HFFc6 (cell line): ENCODE measurements at regions not wholly inside any gene's neighbourhood (a gene's known extent, or its start where the extent isn't known, plus 50 kb on each side); places are given as distances from the start of the nearest gene placed in this dataset.

Source experiments
- DNase-seq: peaks from one replicate; pipeline ENCODE4 v3.0.0-alpha.2; 2018
- H3K27ac Mint-ChIP-seq: 2 replicates; pipeline ENCODE4 v1.8.0; 2020; ENCODE audit warnings: mild to moderate bottlenecking, mixed read lengths
- H3K27me3 Mint-ChIP-seq: 2 replicates; pipeline ENCODE4 v1.8.0; 2021; ENCODE audit warnings: mild to moderate bottlenecking, moderate library complexity, mixed read lengths; ENCODE audit not compliant: insufficient read depth
- H3K36me3 Mint-ChIP-seq: 2 replicates; pipeline ENCODE4 v1.8.0; 2021; ENCODE audit warnings: low read depth, mixed read lengths
- H3K4me1 Mint-ChIP-seq: 2 replicates; pipeline ENCODE4 v1.8.0; 2020; ENCODE audit warnings: low read depth, mixed read lengths
- H3K4me3 Mint-ChIP-seq: 2 replicates; pipeline ENCODE4 v1.8.0; 2020; ENCODE audit warnings: mild to moderate bottlenecking, moderate library complexity, mixed read lengths
- H3K9me3 Mint-ChIP-seq: 2 replicates; pipeline ENCODE4 v1.8.0; 2020; ENCODE audit warnings: mild to moderate bottlenecking, mixed read lengths
- TF ChIP-seq, protein P1 (sequence below): fragments of 200-600 bp; sonication (generic); IDR thresholded peaks from 2 replicates; pipeline ENCODE4 v1.5.0; 2021; ENCODE audit warnings: antibody characterized with exemption, mild to moderate bottlenecking

DNA sequence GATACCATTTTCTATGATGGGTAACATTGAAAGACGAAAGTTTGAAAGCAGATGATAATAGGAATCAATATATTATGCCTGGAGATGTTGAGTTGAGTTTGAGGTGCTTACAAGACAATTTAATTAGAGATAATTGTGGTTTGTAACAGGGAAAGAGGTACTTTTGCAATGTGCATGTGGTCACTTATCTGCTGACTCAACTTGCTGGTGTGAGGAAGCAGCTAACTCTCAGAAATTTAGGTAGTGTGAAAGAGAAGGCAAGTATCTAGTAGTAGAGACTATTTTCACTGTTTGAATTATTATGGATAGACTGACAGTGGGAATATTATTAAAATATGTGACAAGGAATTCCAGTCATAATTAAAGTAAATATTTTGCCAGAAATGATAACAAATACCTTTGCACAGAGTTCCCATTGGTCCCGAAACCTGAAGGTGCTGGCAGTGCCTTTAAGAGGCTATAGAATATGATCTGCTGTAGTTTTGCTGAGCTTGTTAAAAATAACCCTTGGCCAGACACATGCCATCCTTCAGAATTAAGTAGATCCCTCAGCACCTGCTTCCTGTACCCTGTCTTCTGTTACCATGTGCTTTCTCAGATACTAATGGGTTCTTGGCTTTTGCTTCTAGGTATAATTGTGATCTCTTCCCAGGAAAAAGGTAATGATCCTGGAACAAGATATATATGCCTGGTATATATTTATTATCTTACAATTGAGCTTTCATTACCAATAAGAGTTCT, 315.9 kb downstream of the BCHE start:
- Mint-ChIP-seq H3K4me1 (no peaks in the 10 kb centered on the region), H3K36me3 (no peaks in the 10 kb centered on the region), H3K27ac (no peak overlapping the region), H3K27me3 (no peaks in the 10 kb centered on the region), H3K9me3 (peaks cover 30% of the 10 kb centered on the region), H3K4me3 (no peak overlapping the region)
- DNase-seq: no peak
- TF ChIP-seq, protein P1, sequence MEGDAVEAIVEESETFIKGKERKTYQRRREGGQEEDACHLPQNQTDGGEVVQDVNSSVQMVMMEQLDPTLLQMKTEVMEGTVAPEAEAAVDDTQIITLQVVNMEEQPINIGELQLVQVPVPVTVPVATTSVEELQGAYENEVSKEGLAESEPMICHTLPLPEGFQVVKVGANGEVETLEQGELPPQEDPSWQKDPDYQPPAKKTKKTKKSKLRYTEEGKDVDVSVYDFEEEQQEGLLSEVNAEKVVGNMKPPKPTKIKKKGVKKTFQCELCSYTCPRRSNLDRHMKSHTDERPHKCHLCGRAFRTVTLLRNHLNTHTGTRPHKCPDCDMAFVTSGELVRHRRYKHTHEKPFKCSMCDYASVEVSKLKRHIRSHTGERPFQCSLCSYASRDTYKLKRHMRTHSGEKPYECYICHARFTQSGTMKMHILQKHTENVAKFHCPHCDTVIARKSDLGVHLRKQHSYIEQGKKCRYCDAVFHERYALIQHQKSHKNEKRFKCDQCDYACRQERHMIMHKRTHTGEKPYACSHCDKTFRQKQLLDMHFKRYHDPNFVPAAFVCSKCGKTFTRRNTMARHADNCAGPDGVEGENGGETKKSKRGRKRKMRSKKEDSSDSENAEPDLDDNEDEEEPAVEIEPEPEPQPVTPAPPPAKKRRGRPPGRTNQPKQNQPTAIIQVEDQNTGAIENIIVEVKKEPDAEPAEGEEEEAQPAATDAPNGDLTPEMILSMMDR: no peak

DNA sequence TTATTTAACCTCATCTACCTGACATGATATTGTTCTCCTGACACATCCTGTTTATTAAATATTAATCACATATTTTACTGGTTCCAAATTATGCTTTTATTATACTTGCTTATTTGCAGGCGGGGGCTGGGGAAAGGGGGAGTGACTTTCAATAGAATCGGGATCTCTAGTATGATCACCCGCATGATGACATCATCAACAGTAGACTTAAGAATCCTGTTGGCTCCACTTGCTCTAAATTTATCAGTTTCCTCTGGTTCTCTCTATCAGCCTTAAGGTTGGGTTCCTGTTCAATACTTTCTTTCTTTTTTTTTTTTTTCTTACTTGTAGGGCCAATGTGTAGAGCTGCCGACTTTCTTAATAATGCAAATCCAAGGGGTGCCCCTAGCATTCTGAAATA, 317.5 kb downstream of the BCHE start:
- Mint-ChIP-seq H3K9me3 (peaks cover 24% of the 10 kb centered on the region), H3K27me3 (no peaks in the 10 kb centered on the region), H3K4me3 (no peak overlapping the region), H3K36me3 (no peaks in the 10 kb centered on the region), H3K27ac (no peak overlapping the region), H3K4me1 (no peaks in the 10 kb centered on the region)
- TF ChIP-seq, protein P1: no peak
- DNase-seq: no peak

DNA sequence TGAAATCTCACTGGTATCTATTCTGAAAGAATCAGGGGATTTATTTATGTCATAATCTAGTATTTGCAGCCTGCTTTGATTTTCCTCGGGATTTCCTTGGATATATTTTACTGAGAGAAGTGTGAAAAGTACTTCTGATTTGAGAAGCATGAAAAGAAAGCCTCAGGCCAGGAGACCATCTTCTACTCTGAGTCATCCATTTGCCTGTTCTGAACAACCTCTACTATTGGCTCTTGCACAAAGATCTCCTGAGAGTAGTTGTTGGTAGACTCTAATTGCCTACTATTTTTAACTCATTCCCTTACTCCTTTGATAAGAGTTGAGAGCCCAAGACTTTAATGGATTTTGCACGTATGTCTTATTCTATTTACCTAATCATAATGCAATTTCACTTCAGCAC, 318.9 kb downstream of the BCHE start:
- Mint-ChIP-seq H3K4me1 (no peaks in the 10 kb centered on the region), H3K4me3 (no peak overlapping the region), H3K9me3 (peaks cover 24% of the 10 kb centered on the region), H3K36me3 (no peaks in the 10 kb centered on the region), H3K27ac (no peak overlapping the region), H3K27me3 (no peaks in the 10 kb centered on the region)
- TF ChIP-seq, protein P1: no peak
- no peak for DNase-seq

DNA sequence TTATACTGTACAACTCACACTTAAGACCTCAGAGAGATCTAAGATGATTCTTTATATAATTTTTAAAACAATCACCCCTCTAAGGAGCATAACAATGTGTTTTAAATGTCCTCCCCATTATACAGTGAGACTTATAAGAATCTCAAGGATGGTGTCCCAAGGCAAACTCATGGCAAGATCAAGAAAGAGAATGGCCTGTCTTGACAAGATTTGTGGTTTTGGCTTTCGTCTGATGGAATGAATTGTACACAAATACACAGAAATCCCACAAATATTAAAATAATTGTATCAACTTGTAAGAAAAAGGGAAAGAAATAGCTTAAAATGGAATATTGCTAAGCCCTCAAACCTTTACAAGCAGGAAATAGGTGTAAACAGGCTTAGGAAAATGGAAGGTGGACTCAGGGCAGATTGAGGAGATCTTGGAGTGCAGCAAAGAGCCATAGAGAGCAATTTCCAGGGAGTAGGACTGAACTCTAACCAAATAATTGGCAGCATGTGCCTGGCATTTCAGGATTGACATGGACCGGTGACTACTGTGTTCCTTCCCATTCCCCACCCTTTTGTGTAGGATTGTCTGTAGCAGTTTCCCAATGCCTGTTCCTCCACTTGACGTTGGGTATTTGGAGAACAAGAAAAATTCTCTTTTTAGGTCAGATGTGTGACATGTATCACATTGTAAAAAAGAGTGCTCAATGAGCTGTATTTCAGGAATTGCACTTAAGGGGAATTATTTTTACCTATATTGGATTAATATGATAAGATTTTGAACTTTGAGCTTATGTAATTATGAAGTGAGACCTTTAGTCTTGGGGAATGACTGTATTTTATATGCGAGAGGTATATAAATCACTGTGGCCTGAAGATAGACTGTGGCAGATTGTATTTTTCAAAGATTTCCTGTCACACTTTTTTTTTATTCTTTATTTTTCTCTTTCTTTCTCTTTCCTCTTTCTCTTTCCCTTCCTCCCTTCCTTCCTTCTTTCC, 317.8 kb upstream of the SLITRK3 start:
- no peaks in the 10 kb centered on the region; the same call in 1 of the 2 replicates for H3K27me3 Mint-ChIP-seq
- no peak overlapping the region for H3K27ac Mint-ChIP-seq

DNA sequence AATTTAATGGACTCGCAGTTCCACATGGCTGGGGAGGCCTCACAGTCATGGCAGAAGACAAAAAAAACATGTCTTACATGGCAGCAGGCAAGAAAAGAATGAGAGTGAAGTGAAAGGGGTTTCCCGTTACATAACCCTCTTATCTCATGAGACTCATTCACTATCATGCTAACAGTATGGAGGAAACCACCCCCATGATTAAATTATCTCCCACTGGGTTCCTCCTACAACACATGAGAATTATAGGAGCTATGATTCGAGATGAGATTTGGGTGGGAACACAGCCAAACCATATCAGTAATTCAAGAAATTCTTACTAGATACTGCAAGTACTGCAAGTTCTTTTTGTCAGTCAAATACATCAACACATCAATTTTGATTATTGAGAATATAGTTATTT, 311.4 kb upstream of the SLITRK3 start:
- Mint-ChIP-seq H3K4me1 (no peaks in the 10 kb centered on the region), H3K27ac (no peak overlapping the region)
- TF ChIP-seq, protein P1: no peak

More for the DNA sequence above, 317.8 kb upstream of the SLITRK3 start:
- H3K36me3 Mint-ChIP-seq: no peaks in the 10 kb centered on the region
- no peak overlapping the region for H3K4me3 Mint-ChIP-seq
- DNase-seq: no peak
- H3K4me1 Mint-ChIP-seq: no peaks in the 10 kb centered on the region
- TF ChIP-seq, protein P1: no peak
- H3K9me3 Mint-ChIP-seq: peaks cover 42% of the 10 kb centered on the region

More for the DNA sequence above, 311.4 kb upstream of the SLITRK3 start:
- no peak for DNase-seq
- H3K4me3 Mint-ChIP-seq: no peak overlapping the region
- H3K27me3 Mint-ChIP-seq: no peaks in the 10 kb centered on the region; the same call in 1 of the 2 replicates
- peaks cover 62% of the 10 kb centered on the region for H3K9me3 Mint-ChIP-seq
- H3K36me3 Mint-ChIP-seq: no peaks in the 10 kb centered on the region; the same call in 1 of the 2 replicates
